ENCODE measurements at regions not wholly inside any gene's neighbourhood (a gene's known extent, or its start where the extent isn't known, plus 50 kb on each side); places are given as distances from the start of the nearest gene placed in this dataset.

DNA sequence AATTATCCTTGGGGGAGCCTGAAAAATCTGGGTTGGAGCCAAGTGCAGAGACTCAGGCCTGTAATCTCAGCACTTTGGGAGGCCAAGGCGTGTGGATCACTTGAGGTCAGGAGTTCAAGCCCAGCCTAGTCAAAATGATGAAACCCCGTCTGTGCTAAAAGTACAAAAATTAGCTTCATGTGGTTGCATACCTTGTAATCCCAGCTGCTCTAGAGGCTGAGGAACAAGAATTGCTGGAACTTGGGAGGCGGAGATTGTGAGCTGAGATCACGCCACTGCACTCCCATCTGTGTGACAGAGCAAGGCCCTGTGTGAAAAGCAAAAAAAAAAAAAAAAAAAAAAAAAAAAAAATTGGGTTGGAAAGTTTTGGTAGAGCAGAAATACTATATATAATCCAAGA lies 1563.6 kb upstream of the PRMT6 start:
- TF ChIP-seq, protein P1, sequence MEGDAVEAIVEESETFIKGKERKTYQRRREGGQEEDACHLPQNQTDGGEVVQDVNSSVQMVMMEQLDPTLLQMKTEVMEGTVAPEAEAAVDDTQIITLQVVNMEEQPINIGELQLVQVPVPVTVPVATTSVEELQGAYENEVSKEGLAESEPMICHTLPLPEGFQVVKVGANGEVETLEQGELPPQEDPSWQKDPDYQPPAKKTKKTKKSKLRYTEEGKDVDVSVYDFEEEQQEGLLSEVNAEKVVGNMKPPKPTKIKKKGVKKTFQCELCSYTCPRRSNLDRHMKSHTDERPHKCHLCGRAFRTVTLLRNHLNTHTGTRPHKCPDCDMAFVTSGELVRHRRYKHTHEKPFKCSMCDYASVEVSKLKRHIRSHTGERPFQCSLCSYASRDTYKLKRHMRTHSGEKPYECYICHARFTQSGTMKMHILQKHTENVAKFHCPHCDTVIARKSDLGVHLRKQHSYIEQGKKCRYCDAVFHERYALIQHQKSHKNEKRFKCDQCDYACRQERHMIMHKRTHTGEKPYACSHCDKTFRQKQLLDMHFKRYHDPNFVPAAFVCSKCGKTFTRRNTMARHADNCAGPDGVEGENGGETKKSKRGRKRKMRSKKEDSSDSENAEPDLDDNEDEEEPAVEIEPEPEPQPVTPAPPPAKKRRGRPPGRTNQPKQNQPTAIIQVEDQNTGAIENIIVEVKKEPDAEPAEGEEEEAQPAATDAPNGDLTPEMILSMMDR (conservative IDR thresholded peaks at IDR 0.05; ENCODE audit: low read depth, low read length), result no peak
- no peak for TF ChIP-seq EZH2 (IDR thresholded peaks at IDR 0.05; ENCODE audit: borderline replicate concordance, low read depth, low read length, poor library complexity, severe bottlenecking)

Measured in A673 (cell line).